ENCODE measurements at regions not wholly inside any gene's neighbourhood (a gene's known extent, or its start where the extent isn't known, plus 50 kb on each side); places are given as distances from the start of the nearest gene placed in this dataset.

DNA sequence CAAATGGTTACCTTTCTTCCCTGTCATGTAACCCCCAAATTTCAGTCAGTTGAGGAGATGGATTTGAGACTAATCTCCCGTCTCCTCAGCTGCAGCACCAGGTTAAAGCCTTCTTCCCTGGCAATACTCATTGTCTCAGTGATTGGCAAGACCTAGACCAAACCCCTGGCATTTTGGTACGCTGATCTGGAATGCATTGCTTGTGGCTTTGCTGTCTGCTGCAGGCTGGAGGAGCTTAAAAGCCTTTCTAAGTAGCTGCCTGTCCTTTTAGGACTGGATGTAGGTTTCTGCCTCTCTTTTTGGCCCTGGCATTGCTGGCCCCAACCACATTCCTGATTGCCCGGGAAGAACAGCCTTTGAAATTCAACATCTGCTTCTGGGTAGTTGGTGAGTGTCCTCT, 729.6 kb upstream of the GJE1 start:
- peaks cover 0 to 35% (median 7%) of the 10 kb centered on the region in 3 donors for H3K4me1 ChIP-seq
- H3K9me3 ChIP-seq: peaks cover 0 to 3% (median 0%) of the 10 kb centered on the region in 3 donors
- H3K36me3 ChIP-seq: no peaks in the 10 kb centered on the region
- TF ChIP-seq POLR2A (IDR thresholded peaks at IDR 0.05): no peak
- TF ChIP-seq, protein P1, sequence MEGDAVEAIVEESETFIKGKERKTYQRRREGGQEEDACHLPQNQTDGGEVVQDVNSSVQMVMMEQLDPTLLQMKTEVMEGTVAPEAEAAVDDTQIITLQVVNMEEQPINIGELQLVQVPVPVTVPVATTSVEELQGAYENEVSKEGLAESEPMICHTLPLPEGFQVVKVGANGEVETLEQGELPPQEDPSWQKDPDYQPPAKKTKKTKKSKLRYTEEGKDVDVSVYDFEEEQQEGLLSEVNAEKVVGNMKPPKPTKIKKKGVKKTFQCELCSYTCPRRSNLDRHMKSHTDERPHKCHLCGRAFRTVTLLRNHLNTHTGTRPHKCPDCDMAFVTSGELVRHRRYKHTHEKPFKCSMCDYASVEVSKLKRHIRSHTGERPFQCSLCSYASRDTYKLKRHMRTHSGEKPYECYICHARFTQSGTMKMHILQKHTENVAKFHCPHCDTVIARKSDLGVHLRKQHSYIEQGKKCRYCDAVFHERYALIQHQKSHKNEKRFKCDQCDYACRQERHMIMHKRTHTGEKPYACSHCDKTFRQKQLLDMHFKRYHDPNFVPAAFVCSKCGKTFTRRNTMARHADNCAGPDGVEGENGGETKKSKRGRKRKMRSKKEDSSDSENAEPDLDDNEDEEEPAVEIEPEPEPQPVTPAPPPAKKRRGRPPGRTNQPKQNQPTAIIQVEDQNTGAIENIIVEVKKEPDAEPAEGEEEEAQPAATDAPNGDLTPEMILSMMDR (IDR thresholded peaks at IDR 0.05): no peak
- H3K27me3 ChIP-seq: no peaks in the 10 kb centered on the region
- intact Hi-C loops (cut with DNase I): no loop called here
- peak overlapping the region in 1 of 4 donors; percentile 49 for H3K27ac ChIP-seq
- no peak overlapping the region for H3K4me3 ChIP-seq
- no peak for DNase-seq
- WGBS, 2 donors: 77 to 88% methylated on average over 2 to 3 of the region's 3 CpGs

DNA sequence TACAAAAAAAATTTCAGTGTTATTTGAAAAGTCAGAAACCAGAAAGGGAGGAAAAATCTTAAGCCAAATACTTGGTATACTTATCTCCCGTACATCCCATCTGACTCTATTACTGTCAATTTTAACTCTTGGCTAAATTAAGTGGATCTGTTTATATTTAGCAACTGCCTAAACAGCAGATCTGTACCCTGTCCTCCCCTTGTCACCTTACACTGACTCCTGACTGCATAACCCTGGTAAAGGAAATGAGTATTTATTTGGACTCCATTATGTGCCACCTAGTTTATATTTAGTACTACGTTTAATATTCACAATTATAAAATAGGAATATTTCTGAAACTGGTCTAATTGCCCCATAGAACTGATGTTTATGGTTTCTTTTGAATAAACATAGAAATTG, 730.2 kb upstream of the GJE1 start:
- Histone ChIP-seq H3K36me3 (no peaks in the 10 kb centered on the region), H3K27ac (no peak overlapping the region), H3K9me3 (no peaks in the 10 kb centered on the region), H3K27me3 (no peaks in the 10 kb centered on the region), H3K4me1 (peaks cover 0 to 35% (median 7%) of the 10 kb centered on the region in 3 donors), H3K4me3 (no peak overlapping the region)
- no peak for DNase-seq
- intact Hi-C loops (cut with DNase I): no loop called here
- TF ChIP-seq, protein P1 (IDR thresholded peaks at IDR 0.05): no peak
- TF ChIP-seq POLR2A (IDR thresholded peaks at IDR 0.05): no peak
- WGBS, 2 donors: 52 to 67% methylated on average over 2 of the region's 2 CpGs

DNA sequence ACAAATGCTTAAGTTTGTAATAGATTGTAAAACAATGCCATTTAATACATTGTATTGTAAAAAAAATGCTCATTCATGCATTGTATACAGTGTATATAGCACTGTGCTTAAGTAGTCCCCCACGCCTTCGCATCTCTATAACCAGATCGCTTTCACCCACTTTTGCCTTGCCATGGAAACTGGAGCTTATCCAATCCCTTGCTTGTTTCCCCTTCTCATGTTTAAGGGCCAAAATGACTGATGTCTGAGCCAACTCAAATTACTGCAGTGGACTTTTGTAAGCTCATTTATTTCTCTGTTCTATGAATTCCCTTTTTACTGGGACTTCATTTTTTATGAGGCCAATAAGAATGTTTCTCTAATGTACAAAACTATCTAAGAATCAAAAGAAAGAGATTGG, 730.9 kb upstream of the GJE1 start:
- no peak for DNase-seq
- Histone ChIP-seq H3K4me3 (no peak overlapping the region), H3K27ac (no peak overlapping the region), H3K4me1 (peaks cover 0 to 35% (median 7%) of the 10 kb centered on the region in 3 donors), H3K9me3 (no peaks in the 10 kb centered on the region), H3K36me3 (no peaks in the 10 kb centered on the region), H3K27me3 (no peaks in the 10 kb centered on the region)
- TF ChIP-seq POLR2A (IDR thresholded peaks at IDR 0.05): no peak
- TF ChIP-seq, protein P1 (IDR thresholded peaks at IDR 0.05): no peak
- intact Hi-C loops (cut with DNase I): no loop called here
- 75 to 82% methylated on average over 3 of the region's 3 CpGs for WGBS, 2 donors

DNA sequence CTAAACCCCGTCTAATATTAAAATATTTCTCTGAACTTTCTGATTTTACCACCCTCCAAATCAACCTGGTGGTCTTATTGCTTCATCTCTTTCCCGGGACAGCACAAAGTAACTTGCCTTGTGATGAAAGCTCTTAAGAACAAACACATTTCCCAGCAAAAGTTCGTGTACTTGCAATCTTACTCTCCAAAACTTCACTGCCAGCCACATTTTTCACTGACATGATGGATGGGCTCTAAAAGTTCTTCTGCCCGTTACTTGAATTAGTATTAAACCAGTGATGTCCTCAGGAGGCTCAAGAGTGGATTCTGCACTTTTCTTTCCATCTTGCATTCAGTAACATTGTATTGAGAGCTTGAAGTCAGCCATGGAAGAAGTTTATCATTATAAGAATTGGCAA, 731.6 kb upstream of the GJE1 start:
- peaks cover 0 to 35% (median 7%) of the 10 kb centered on the region in 3 donors for H3K4me1 ChIP-seq
- no peak for TF ChIP-seq POLR2A (IDR thresholded peaks at IDR 0.05)
- TF ChIP-seq, protein P1 (IDR thresholded peaks at IDR 0.05): no peak
- WGBS, 2 donors: 40 to 41% methylated on average over 4 of the region's 4 CpGs
- no peak overlapping the region for H3K27ac ChIP-seq
- H3K4me3 ChIP-seq: no peak overlapping the region
- intact Hi-C loops (cut with DNase I): no loop called here
- no peak for DNase-seq
- no peaks in the 10 kb centered on the region for H3K27me3 ChIP-seq
- no peaks in the 10 kb centered on the region for H3K9me3 ChIP-seq
- no peaks in the 10 kb centered on the region for H3K36me3 ChIP-seq

DNA sequence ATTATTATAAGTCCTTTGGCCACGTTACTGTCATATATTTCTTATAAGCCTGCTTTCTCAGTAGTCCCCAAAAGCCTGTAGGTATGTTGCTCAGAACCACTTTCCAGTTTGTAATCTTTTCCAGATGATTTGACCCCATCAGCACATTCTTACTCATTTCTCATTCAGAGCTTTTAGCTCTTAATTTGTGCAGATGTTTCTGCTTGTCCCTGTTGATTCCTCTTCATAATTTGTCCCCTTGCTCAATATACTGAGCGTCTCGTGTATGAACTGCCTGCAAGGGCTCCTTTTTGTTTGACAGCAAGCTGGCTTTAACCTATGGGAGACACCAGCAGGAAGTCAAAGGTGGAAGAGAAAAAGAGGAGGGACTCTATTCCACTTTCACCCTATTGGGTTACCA, 733.8 kb upstream of the GJE1 start:
- Histone ChIP-seq H3K36me3 (no peaks in the 10 kb centered on the region), H3K27ac (no peak overlapping the region), H3K27me3 (no peaks in the 10 kb centered on the region), H3K9me3 (no peaks in the 10 kb centered on the region), H3K4me1 (peaks cover 0 to 28% (median 7%) of the 10 kb centered on the region in 3 donors), H3K4me3 (no peak overlapping the region)
- no peak for TF ChIP-seq POLR2A (IDR thresholded peaks at IDR 0.05)
- TF ChIP-seq, protein P1 (IDR thresholded peaks at IDR 0.05): no peak
- 52 to 70% methylated on average over 3 of the region's 3 CpGs for WGBS, 2 donors
- intact Hi-C loops (cut with DNase I): no loop called here
- DNase-seq: no peak
